H9 (cell line): ENCODE measurements at regions not wholly inside any gene's neighbourhood (a gene's known extent, or its start where the extent isn't known, plus 50 kb on each side); places are given as distances from the start of the nearest gene placed in this dataset.

Experiments
- DNase-seq: peaks from one replicate; pipeline ENCODE4 v3.0.0-alpha.2; 2017
- H2AFZ ChIP-seq: one replicate; pipeline ENCODE4 v1.6.1; 2013; ENCODE audit warnings: mild to moderate bottlenecking, low read length, control low read depth, moderate library complexity
- H2AK5ac ChIP-seq: 2 replicates; pipeline ENCODE4 v1.6.1; 2013; ENCODE audit warnings: low read length, control low read depth, mixed read lengths; ENCODE audit not compliant: insufficient read length
- H2BK120ac ChIP-seq: one replicate; pipeline ENCODE4 v1.6.1; 2013; ENCODE audit warnings: low read depth, mild to moderate bottlenecking, low read length, control low read depth, inconsistent platforms; ENCODE audit not compliant: poor library complexity, severe bottlenecking
- H2BK12ac ChIP-seq: 2 replicates; pipeline ENCODE4 v1.6.1; 2013; ENCODE audit warnings: low read length, control low read depth, mixed read lengths, low read depth; ENCODE audit not compliant: insufficient read length
- H2BK15ac ChIP-seq: 2 replicates; pipeline ENCODE4 v1.6.1; 2013; ENCODE audit warnings: low read depth, low read length, control low read depth
- H2BK20ac ChIP-seq: one replicate; pipeline ENCODE4 v1.6.1; 2013; ENCODE audit warnings: low read depth, mild to moderate bottlenecking, low read length, control low read depth, inconsistent platforms; ENCODE audit not compliant: poor library complexity, severe bottlenecking
- H2BK5ac ChIP-seq: 2 replicates; pipeline ENCODE4 v1.6.1; 2013; ENCODE audit warnings: low read length, control low read depth, mixed read lengths; ENCODE audit not compliant: insufficient read length
- H3K14ac ChIP-seq: 2 replicates; pipeline ENCODE4 v1.6.1; 2013; ENCODE audit warnings: low read length, control low read depth; ENCODE audit not compliant: insufficient read depth
- H3K18ac ChIP-seq: 2 replicates; pipeline ENCODE4 v1.6.1; 2013; ENCODE audit warnings: low read depth, mild to moderate bottlenecking, mixed read lengths, low read length, control low read depth; ENCODE audit not compliant: insufficient read length
- H3K23ac ChIP-seq: 2 replicates; pipeline ENCODE4 v1.6.1; 2013; ENCODE audit warnings: low read length, control low read depth, mixed read lengths, low read depth; ENCODE audit not compliant: insufficient read length
- H3K23me2 ChIP-seq: 2 replicates; pipeline ENCODE4 v1.6.1; 2013; ENCODE audit warnings: low read depth, mild to moderate bottlenecking, mixed read lengths, low read length, control low read depth; ENCODE audit not compliant: insufficient read length, poor library complexity, severe bottlenecking
- H3K27ac ChIP-seq: 2 replicates; pipeline ENCODE4 v1.5.1; 2013; ENCODE audit warnings: low read length, control low read depth, mixed read lengths, low read depth; ENCODE audit not compliant: insufficient read length
- H3K27me3 ChIP-seq: 2 replicates; pipeline ENCODE4 v1.6.1; 2013; ENCODE audit warnings: low read length, control low read depth, inconsistent platforms; ENCODE audit not compliant: insufficient read depth
- H3K4ac ChIP-seq: 2 replicates; pipeline ENCODE4 v1.6.1; 2013; ENCODE audit warnings: low read depth, mild to moderate bottlenecking, control low read depth, inconsistent platforms, low read length, moderate library complexity
- H3K4me1 ChIP-seq: 2 replicates; pipeline ENCODE4 v1.6.1; 2013; ENCODE audit warnings: low read length, control low read depth, inconsistent platforms; ENCODE audit not compliant: insufficient read depth
- H3K4me2 ChIP-seq: 2 replicates; pipeline ENCODE4 v1.6.1; 2013; ENCODE audit warnings: low read length, control low read depth, mixed read lengths; ENCODE audit not compliant: insufficient read length, insufficient read depth
- H3K56ac ChIP-seq: 2 replicates; pipeline ENCODE4 v1.6.1; 2013; ENCODE audit warnings: low read depth, mild to moderate bottlenecking, mixed read lengths, low read length, control low read depth; ENCODE audit not compliant: insufficient read length
- H3K79me1 ChIP-seq: 2 replicates; pipeline ENCODE4 v1.6.1; 2013; ENCODE audit warnings: low read depth, mild to moderate bottlenecking, moderate library complexity, low read length, control low read depth, inconsistent platforms; ENCODE audit not compliant: insufficient read depth, poor library complexity, severe bottlenecking
- H3K79me2 ChIP-seq: 2 replicates; pipeline ENCODE4 v1.6.1; 2013; ENCODE audit warnings: low read length, control low read depth, inconsistent platforms; ENCODE audit not compliant: insufficient read depth
- H3K9ac ChIP-seq: 2 replicates; pipeline ENCODE4 v1.6.1; 2013; ENCODE audit warnings: low read length, control low read depth, mixed read lengths; ENCODE audit not compliant: insufficient read length; ENCODE audit errors: extremely low read depth
- H3K9me3 ChIP-seq: one replicate; pipeline ENCODE4 v1.6.1; 2013; ENCODE audit warnings: low read depth, low read length, inconsistent platforms; ENCODE audit not compliant: control insufficient read depth
- H3T11ph ChIP-seq: one replicate; pipeline ENCODE4 v1.6.1; 2013; ENCODE audit warnings: mild to moderate bottlenecking, low read length, control low read depth, inconsistent platforms
- H4K20me1 ChIP-seq: one replicate; pipeline ENCODE4 v1.6.1; 2013; ENCODE audit not compliant: control insufficient read depth, insufficient read length, insufficient read depth
- H4K5ac ChIP-seq: 2 replicates; pipeline ENCODE4 v1.6.1; 2013; ENCODE audit warnings: low read depth, mild to moderate bottlenecking, mixed read lengths, low read length, control low read depth; ENCODE audit not compliant: insufficient read length
- H4K8ac ChIP-seq: replicated peaks from 2 replicates; pipeline ENCODE4 v1.6.1; 2013; ENCODE audit warnings: low read length, control low read depth, mixed read lengths, low read depth; ENCODE audit not compliant: insufficient read length
- H4K91ac ChIP-seq: 2 replicates; pipeline ENCODE4 v1.6.1; 2013; ENCODE audit warnings: low read depth, mild to moderate bottlenecking, moderate library complexity, mixed read lengths, low read length, control low read depth; ENCODE audit not compliant: insufficient read length
- H3K27ac Mint-ChIP-seq, 3 experiments: 2 replicates in 2 of 3; 3 replicates in 1 of 3; pipeline ENCODE4 v1.8.0; 2020 to 2021; ENCODE audit warnings: mixed read lengths in 3 of 3, mild to moderate bottlenecking in 1 of 3, moderate library complexity in 1 of 3
- H3K27me3 Mint-ChIP-seq: 2 replicates; pipeline ENCODE4 v1.8.0; 2021; ENCODE audit warnings: low read depth, mild to moderate bottlenecking, moderate library complexity, mixed read lengths
- H3K36me3 Mint-ChIP-seq, 3 experiments: 2 replicates in 2 of 3; 3 replicates in 1 of 3; pipeline ENCODE4 v1.8.0; 2020 to 2021; ENCODE audit warnings: low read depth in 3 of 3, mixed read lengths in 3 of 3; ENCODE audit not compliant: insufficient read depth in 1 of 3
- H3K4me1 Mint-ChIP-seq, 2 experiments: 2 replicates each; pipeline ENCODE4 v1.8.0; 2020; ENCODE audit warnings: mixed read lengths in 2 of 2
- H3K4me3 Mint-ChIP-seq, 2 experiments: 2 replicates in 1 of 2; 3 replicates in 1 of 2; pipeline ENCODE4 v1.8.0; 2020 to 2021; ENCODE audit warnings: mild to moderate bottlenecking in 2 of 2, mixed read lengths in 2 of 2, moderate library complexity in 1 of 2
- H3K9me3 Mint-ChIP-seq, 2 experiments: 2 replicates in 1 of 2; 3 replicates in 1 of 2; pipeline ENCODE4 v1.8.0; 2020; ENCODE audit warnings: mild to moderate bottlenecking in 2 of 2, mixed read lengths in 2 of 2, moderate library complexity in 1 of 2
- CTCF ChIP-seq: fragments of 200-600 bp; sonication (generic); conservative IDR thresholded peaks from 3 replicates; pipeline ENCODE4 v1.8.0; 2021; ENCODE audit warnings: antibody characterized with exemption, mild to moderate bottlenecking
- WGBS: extraction: QIAGEN DNeasy Blood & Tissue Kit; methylation state at CpG from one replicate; pipeline ENCODE4 v1.1.7; 2013; ENCODE audit warnings: missing lambda C conversion rate, low lambda C conversion rate, mixed read lengths; ENCODE audit not compliant: insufficient read length; ENCODE audit errors: extremely low coverage; 5-methylcytosine and 5-hydroxymethylcytosine counted together

GRCh38 chr3:158908187-158908734 is 106.4 kb downstream of the MFSD1 start:
- H3K4me1 Mint-ChIP-seq, result peaks cover 19 to 24% of the 10 kb centered on the region in 2 experiments

More at GRCh38 chr3:158908187-158908734, 106.4 kb downstream of the MFSD1 start:
- no peak overlapping the region for H2BK120ac ChIP-seq
- H3K27me3 ChIP-seq, result no peaks in the 10 kb centered on the region
- H3K9me3 Mint-ChIP-seq, result no peaks in the 10 kb centered on the region
- H3K27ac Mint-ChIP-seq, result no peak overlapping the region
- no peak overlapping the region for H2BK20ac ChIP-seq
- H3K27me3 Mint-ChIP-seq, result no peaks in the 10 kb centered on the region
- no peaks in the 10 kb centered on the region for H3K79me2 ChIP-seq
- H3K23ac ChIP-seq, result no peak overlapping the region
- no peak overlapping the region for H4K5ac ChIP-seq
- WGBS, result 100% methylated on average over 1 of the region's 2 CpGs
- H2BK15ac ChIP-seq, result no peak overlapping the region
- no peaks in the 10 kb centered on the region for H4K20me1 ChIP-seq
- H3K4me1 ChIP-seq, result no peaks in the 10 kb centered on the region; the same call in 1 of the 2 replicates
- no peak overlapping the region for H2BK5ac ChIP-seq
- no peak overlapping the region for H4K8ac ChIP-seq
- no peak overlapping the region for H3K27ac ChIP-seq
- DNase-seq, result no peak
- H3K79me1 ChIP-seq, result no peaks in the 10 kb centered on the region
- no peak overlapping the region for H2AK5ac ChIP-seq
- H3K9me3 ChIP-seq, result no peaks in the 10 kb centered on the region
- no peak overlapping the region for H3K56ac ChIP-seq
- H3K36me3 Mint-ChIP-seq, result no peaks in the 10 kb centered on the region
- no peaks in the 10 kb centered on the region for H3K23me2 ChIP-seq
- TF ChIP-seq CTCF, result no peak; the same call in 1 of the 3 replicates
- no peak overlapping the region for H3K4me3 Mint-ChIP-seq
- no peak overlapping the region for H3K18ac ChIP-seq
- no peak overlapping the region for H2AFZ ChIP-seq
- no peak overlapping the region for H3K4me2 ChIP-seq
- H3T11ph ChIP-seq, result no peak overlapping the region
- no peak overlapping the region for H3K9ac ChIP-seq
- no peak overlapping the region for H4K91ac ChIP-seq
- H2BK12ac ChIP-seq, result no peak overlapping the region
- no peak overlapping the region for H3K14ac ChIP-seq
- H3K4ac ChIP-seq, result no peak overlapping the region
